ENCODE measurements at regions not wholly inside any gene's neighbourhood (a gene's known extent, or its start where the extent isn't known, plus 50 kb on each side); places are given as distances from the start of the nearest gene placed in this dataset.
A peak's percentile ranks its signal among the peaks of the same experiment; 100 is the strongest.

- ATAC-seq (no peak), DNase-seq (ENCODE audit: low spot score) (no peak)
- Mint-ChIP-seq H3K27me3 (ENCODE audit: low read depth) (no peaks in the 10 kb centered on the region), H3K4me3 (no peak overlapping the region), H3K27ac (no peak overlapping the region), H3K9me3 (peaks cover 9% of the 10 kb centered on the region), H3K4me1 (peaks cover 15% of the 10 kb centered on the region), H3K36me3 (peaks cover 2% of the 10 kb centered on the region; the same call in 1 of the 2 replicates)
- ChIA-PET CTCF (no interaction called here), POLR2A (no interaction called here)
- TF ChIP-seq E2F1 (CRISPR knock-in tag; IDR thresholded peaks at IDR 0.05) = no peak
- TF ChIP-seq PRRX2 (CRISPR knock-in tag; IDR thresholded peaks at IDR 0.05) = no peak
- no peak for TF ChIP-seq GRHL2 (CRISPR knock-in tag; IDR thresholded peaks at IDR 0.05; ENCODE audit: insufficient replicate concordance, severe bottlenecking)
- TF ChIP-seq ZNF317 (CRISPR knock-in tag; IDR thresholded peaks at IDR 0.05; ENCODE audit: borderline replicate concordance, low read depth) = no peak
- no peak for TF ChIP-seq ESRRA (CRISPR knock-in tag; IDR thresholded peaks at IDR 0.05; ENCODE audit: borderline replicate concordance)
- TF ChIP-seq NR1H2 (CRISPR knock-in tag; IDR thresholded peaks at IDR 0.05) = no peak
- TF ChIP-seq CREB1 (CRISPR knock-in tag; IDR thresholded peaks at IDR 0.05) = no peak
- no peak for TF ChIP-seq ZNF396 (CRISPR knock-in tag; IDR thresholded peaks at IDR 0.05; ENCODE audit: borderline replicate concordance)
- no peak for TF ChIP-seq NFE2L1 (CRISPR knock-in tag; IDR thresholded peaks at IDR 0.05)
- TF ChIP-seq E2F5 (CRISPR knock-in tag; IDR thresholded peaks at IDR 0.05) = no peak
- TF ChIP-seq KAT7 (CRISPR knock-in tag; IDR thresholded peaks at IDR 0.05; ENCODE audit: borderline replicate concordance) = no peak
- TF ChIP-seq MAX (CRISPR knock-in tag; IDR thresholded peaks at IDR 0.05) = no peak
- TF ChIP-seq ZSCAN18 (CRISPR knock-in tag; IDR thresholded peaks at IDR 0.05) = no peak
- TF ChIP-seq TP53 (CRISPR knock-in tag; IDR thresholded peaks at IDR 0.05) = no peak
Observed at GRCh38 chr4:175983636-175984035, 82.0 kb upstream of the WDR17 start.

- Mint-ChIP-seq H3K27ac (no peak overlapping the region), H3K4me1 (peaks cover 18% of the 10 kb centered on the region), H3K9me3 (peaks cover 5% of the 10 kb centered on the region; the same call in 1 of the 2 replicates), H3K36me3 (no peaks in the 10 kb centered on the region), H3K27me3 (ENCODE audit: low read depth) (no peaks in the 10 kb centered on the region), H3K4me3 (no peak overlapping the region)
- no peak for ATAC-seq
- POLR2A ChIA-PET = no interaction called here
- no peak for DNase-seq (ENCODE audit: low spot score)
- TF ChIP-seq CBFB (CRISPR knock-in tag; IDR thresholded peaks at IDR 0.05; ENCODE audit: low read depth) = no peak
- TF ChIP-seq TCF7 (CRISPR knock-in tag; IDR thresholded peaks at IDR 0.05; ENCODE audit: low read depth) = no peak
- CTCF ChIA-PET = interaction anchor here (0.9 kb wide), 1 partner anchor 291 kb away, joined by 5 read pairs; no protein-coding TSS in a partner anchor
Observed at GRCh38 chr4:175986668-175987067, 79.0 kb upstream of the WDR17 start.

GRCh38 chr4:175988511-175988910 lies 77.1 kb upstream of the WDR17 start:
- ChIA-PET CTCF (interaction anchor here (1.1 to 1.3 kb wide), 2 partner anchors 10 to 35 kb away, joined by 3 to 4 read pairs; no protein-coding TSS in a partner anchor), POLR2A (interaction anchor here (2.2 kb wide), 1 partner anchor 10 kb away, joined by 4 read pairs; no protein-coding TSS in a partner anchor)
- H3K27me3 Mint-ChIP-seq (ENCODE audit: low read depth) = no peaks in the 10 kb centered on the region
- ATAC-seq (no peak), DNase-seq (ENCODE audit: low spot score) (no peak)
- H3K4me3 Mint-ChIP-seq = no peak overlapping the region
- peaks cover 20% of the 10 kb centered on the region for H3K4me1 Mint-ChIP-seq
- peak overlapping the region; percentile 22; the same call in 1 of the 2 replicates for H3K27ac Mint-ChIP-seq
- peaks cover 5% of the 10 kb centered on the region; the same call in 1 of the 2 replicates for H3K9me3 Mint-ChIP-seq
- H3K36me3 Mint-ChIP-seq = no peaks in the 10 kb centered on the region
- TF ChIP-seq ZNF425 (CRISPR knock-in tag; conservative IDR thresholded peaks at IDR 0.05) (no peak), ZNF532 (CRISPR knock-in tag; IDR thresholded peaks at IDR 0.05; ENCODE audit: borderline replicate concordance) (no peak), NR2C2 (CRISPR knock-in tag; IDR thresholded peaks at IDR 0.05) (no peak), MXD4 (CRISPR knock-in tag; IDR thresholded peaks at IDR 0.05; ENCODE audit: borderline replicate concordance) (no peak), FOXP4 (CRISPR knock-in tag; IDR thresholded peaks at IDR 0.05) (no peak)

Data from WTC11 (cell line).